Ovary (tissue), 7 donors: ENCODE measurements at regions not wholly inside any gene's neighbourhood (a gene's known extent, or its start where the extent isn't known, plus 50 kb on each side); places are given as distances from the start of the nearest gene placed in this dataset.
A peak's percentile ranks its signal among the peaks of the same experiment; 100 is the strongest.

Experiments
- DNase-seq, 5 donors: peaks; one replicate each; pipeline ENCODE4 v3.0.0-alpha.2; 2019 to 2020
- H3K27ac ChIP-seq, 2 donors: fragments of 200-600 bp; one replicate each; pipeline versions ENCODE4 v1.5.1 to v1.8.0; 2019 to 2022
- H3K27me3 ChIP-seq: fragments of 200-600 bp; one replicate; pipeline ENCODE4 v1.8.0; 2022
- H3K36me3 ChIP-seq: fragments of 200-600 bp; sonication (generic); one replicate; pipeline ENCODE4 v1.5.1; 2019
- H3K4me1 ChIP-seq: one replicate; pipeline ENCODE4 v1.8.1; 2013; ENCODE audit warnings: mild to moderate bottlenecking, moderate library complexity; ENCODE audit not compliant: insufficient read depth
- H3K4me3 ChIP-seq: fragments of 200-600 bp; sonication (generic); one replicate; pipeline ENCODE4 v1.5.1; 2017
- H3K9me3 ChIP-seq, 2 donors: fragments of 200-600 bp in 1 of 2; sonication (generic) in 1 of 2; one replicate each; pipeline versions ENCODE4 v1.5.1 to v1.8.1; 2013 to 2019; ENCODE audit warnings: mild to moderate bottlenecking in 1 of 2, moderate library complexity in 1 of 2
- CTCF ChIP-seq, 3 donors: fragments of 450-650 bp in 2 of 3; fragments of 200-600 bp in 1 of 3; IDR thresholded peaks; one replicate each; pipeline versions ENCODE4 v1.5.1 to v1.8.0; 2016 to 2022; ENCODE audit warnings: antibody characterized with exemption in 3 of 3, mild to moderate bottlenecking in 1 of 3
- EP300 ChIP-seq: sonication (generic); formaldehyde crosslinking; IDR thresholded peaks from one replicate; pipeline ENCODE4 v1.6.1; 2017; ENCODE audit warnings: antibody characterized with exemption
- POLR2A ChIP-seq: fragments of 450-650 bp; IDR thresholded peaks from one replicate; pipeline ENCODE4 v1.6.1; 2017; ENCODE audit warnings: antibody characterized with exemption, mild to moderate bottlenecking, moderate library complexity
- WGBS, 3 donors: extraction: QIAGEN DNeasy Blood & Tissue Kit in 1 of 3; methylation state at CpG; one replicate each; pipeline versions ENCODE4 v1.1.5 to v1.1.7; 2013 to 2017; 5-methylcytosine and 5-hydroxymethylcytosine counted together
- intact Hi-C, 4 donors: fragments of 100-400 bp; cut with DNase I; formaldehyde crosslinking; loops; one replicate each; pipeline versions ENCODE4 v1.11.0 to v1.15.1; 2022 to 2023
- donor health status: DM: no; HTN: no; CAD: no; lungs with moderate emphysema.
- donor health status: DM: no; HTN: no; CAD: no.
- donor health status: Bipolar disorder and iron deficiency.
- donor health status: DM: no; HTN: no; CAD: no.
- donor health status: DM: yes; HTN: yes; CAD: no.

GRCh38 chr3:61311044-61311443, 59.8 kb upstream of the FHIT start:
- DNase-seq, result no peak
- H3K4me1 ChIP-seq, result no peaks in the 10 kb centered on the region
- H3K27me3 ChIP-seq, result no peaks in the 10 kb centered on the region
- H3K27ac ChIP-seq, result no peak overlapping the region
- H3K4me3 ChIP-seq, result no peak overlapping the region
- intact Hi-C loops, result no loop called here
- no peak for TF ChIP-seq EP300
- no peak for TF ChIP-seq POLR2A
- no peak for TF ChIP-seq CTCF (IDR thresholded peaks at IDR 0.05)
- no peaks in the 10 kb centered on the region for H3K36me3 ChIP-seq
- WGBS, 3 donors, result 88 to 90% (median 90%) methylated on average over 2 of the region's 2 CpGs
- no peaks in the 10 kb centered on the region for H3K9me3 ChIP-seq

- no peak overlapping the region for H3K4me3 ChIP-seq
- H3K36me3 ChIP-seq, result no peaks in the 10 kb centered on the region
- no peaks in the 10 kb centered on the region for H3K27me3 ChIP-seq
- intact Hi-C loops, result no loop called here
- 19 to 44% (median 25%) methylated on average over 3 of the region's 3 CpGs for WGBS, 3 donors
- H3K4me1 ChIP-seq, result no peaks in the 10 kb centered on the region
- H3K27ac ChIP-seq, result no peak overlapping the region
- TF ChIP-seq POLR2A (no peak), CTCF (IDR thresholded peaks at IDR 0.05) (no peak), EP300 (no peak)
- peak in 1 of 5 donors; percentile 17 for DNase-seq
- no peaks in the 10 kb centered on the region for H3K9me3 ChIP-seq
Observed at GRCh38 chr3:61315871-61316270, 64.6 kb upstream of the FHIT start.

- intact Hi-C loops, result no loop called here
- Histone ChIP-seq H3K27me3 (no peaks in the 10 kb centered on the region), H3K36me3 (no peaks in the 10 kb centered on the region), H3K27ac (no peak overlapping the region), H3K4me3 (no peak overlapping the region), H3K9me3 (no peaks in the 10 kb centered on the region), H3K4me1 (no peaks in the 10 kb centered on the region)
- 61 to 68% (median 61%) methylated on average over 3 of the region's 3 CpGs for WGBS, 3 donors
- no peak for TF ChIP-seq CTCF (IDR thresholded peaks at IDR 0.05)
- no peak for TF ChIP-seq POLR2A
- TF ChIP-seq EP300, result no peak
- DNase-seq, result no peak
Observed at GRCh38 chr3:61323094-61323493, 71.8 kb upstream of the FHIT start.

- TF ChIP-seq CTCF (IDR thresholded peaks at IDR 0.05) (no peak), EP300 (no peak), POLR2A (no peak)
- intact Hi-C loops, result no loop called here
- Histone ChIP-seq H3K9me3 (no peaks in the 10 kb centered on the region), H3K27me3 (no peaks in the 10 kb centered on the region), H3K4me3 (no peak overlapping the region), H3K27ac (no peak overlapping the region), H3K4me1 (no peaks in the 10 kb centered on the region), H3K36me3 (no peaks in the 10 kb centered on the region)
- DNase-seq, result no peak
- 94 to 95% (median 94%) methylated on average over 5 of the region's 5 CpGs for WGBS, 3 donors
Observed at GRCh38 chr3:61331929-61332552, 80.8 kb upstream of the FHIT start.
